ENCODE measurements at regions not wholly inside any gene's neighbourhood (a gene's known extent, or its start where the extent isn't known, plus 50 kb on each side); places are given as distances from the start of the nearest gene placed in this dataset.

GRCh38 chr9:135228983-135229625, 141.6 kb downstream of the OLFM1 start:
- Mint-ChIP-seq H3K4me1 (ENCODE audit: unreplicated experiment) (no peaks in the 10 kb centered on the region), H3K36me3 (ENCODE audit: low read depth, unreplicated experiment) (no peaks in the 10 kb centered on the region), H3K27me3 (ENCODE audit: unreplicated experiment) (peaks cover 2% of the 10 kb centered on the region), H3K9me3 (ENCODE audit: unreplicated experiment) (no peaks in the 10 kb centered on the region), H3K4me3 (ENCODE audit: unreplicated experiment) (no peak overlapping the region), H3K27ac (ENCODE audit: unreplicated experiment) (no peak overlapping the region)
- DNase-seq (ENCODE audit: low spot score), result no peak
- TF ChIP-seq CTCF (IDR thresholded peaks at IDR 0.05; ENCODE audit: unreplicated experiment), result no peak

GRCh38 chr9:135229701-135230385, 142.4 kb downstream of the OLFM1 start:
- Mint-ChIP-seq H3K36me3 (ENCODE audit: low read depth, unreplicated experiment) (no peaks in the 10 kb centered on the region), H3K27me3 (ENCODE audit: unreplicated experiment) (peaks cover 2% of the 10 kb centered on the region), H3K9me3 (ENCODE audit: unreplicated experiment) (no peaks in the 10 kb centered on the region), H3K4me1 (ENCODE audit: unreplicated experiment) (no peaks in the 10 kb centered on the region), H3K4me3 (ENCODE audit: unreplicated experiment) (no peak overlapping the region), H3K27ac (ENCODE audit: unreplicated experiment) (no peak overlapping the region)
- DNase-seq (ENCODE audit: low spot score), result no peak
- TF ChIP-seq CTCF (IDR thresholded peaks at IDR 0.05; ENCODE audit: unreplicated experiment), result no peak

GRCh38 chr9:135230386-135230765, 142.9 kb downstream of the OLFM1 start:
- no peaks in the 10 kb centered on the region for H3K4me1 Mint-ChIP-seq (ENCODE audit: unreplicated experiment)
- H3K27me3 Mint-ChIP-seq (ENCODE audit: unreplicated experiment), result peaks cover 2% of the 10 kb centered on the region
- no peaks in the 10 kb centered on the region for H3K9me3 Mint-ChIP-seq (ENCODE audit: unreplicated experiment)
- no peak overlapping the region for H3K27ac Mint-ChIP-seq (ENCODE audit: unreplicated experiment)
- no peak for TF ChIP-seq CTCF (IDR thresholded peaks at IDR 0.05; ENCODE audit: unreplicated experiment)
- no peaks in the 10 kb centered on the region for H3K36me3 Mint-ChIP-seq (ENCODE audit: low read depth, unreplicated experiment)
- DNase-seq (ENCODE audit: low spot score), result no peak
- no peak overlapping the region for H3K4me3 Mint-ChIP-seq (ENCODE audit: unreplicated experiment)

- no peak overlapping the region for H3K4me3 Mint-ChIP-seq (ENCODE audit: unreplicated experiment)
- peaks cover 2% of the 10 kb centered on the region for H3K27me3 Mint-ChIP-seq (ENCODE audit: unreplicated experiment)
- DNase-seq (ENCODE audit: low spot score), result no peak
- H3K9me3 Mint-ChIP-seq (ENCODE audit: unreplicated experiment), result no peaks in the 10 kb centered on the region
- H3K4me1 Mint-ChIP-seq (ENCODE audit: unreplicated experiment), result no peaks in the 10 kb centered on the region
- no peak for TF ChIP-seq CTCF (IDR thresholded peaks at IDR 0.05; ENCODE audit: unreplicated experiment)
- H3K27ac Mint-ChIP-seq (ENCODE audit: unreplicated experiment), result no peak overlapping the region
- no peaks in the 10 kb centered on the region for H3K36me3 Mint-ChIP-seq (ENCODE audit: low read depth, unreplicated experiment)
Observed at GRCh38 chr9:135230817-135231520, 143.5 kb downstream of the OLFM1 start.
